Activated CD8-positive, alpha-beta T cell treated with anti-CD3 and anti-CD28 coated beads for 36 hours (primary cell): ENCODE measurements at regions not wholly inside any gene's neighbourhood (a gene's known extent, or its start where the extent isn't known, plus 50 kb on each side); places are given as distances from the start of the nearest gene placed in this dataset.

Experiments
- ATAC-seq: fragments of 200-7000 bp; cut with Tn5 transposase; one replicate; pipeline ENCODE4 v1.10.0; 2021; ENCODE audit warnings: mild to moderate bottlenecking, moderate library complexity
- CTCF ChIA-PET: fragments of 350-600 bp; sonication (Branson Sonifier 250); formaldehyde crosslinking; loops from one replicate; lab custom pipeline; 2021; ENCODE audit warnings: antibody characterized with exemption; lab: Charles Lee
- POLR2A ChIA-PET: fragments of 350-600 bp; sonication (Branson Sonifier 250); formaldehyde crosslinking; loops from one replicate; lab custom pipeline; 2021; ENCODE audit warnings: antibody characterized with exemption; lab: Charles Lee
- DNase-seq: peaks from one replicate; pipeline ENCODE4 v3.0.0-alpha.2; 2020
- H3K27ac Mint-ChIP-seq: one replicate; pipeline ENCODE4 v1.8.0; 2021; ENCODE audit warnings: mild to moderate bottlenecking, mixed read lengths
- H3K27me3 Mint-ChIP-seq: one replicate; pipeline ENCODE4 v1.8.0; 2021; ENCODE audit warnings: mixed read lengths
- H3K36me3 Mint-ChIP-seq: one replicate; pipeline ENCODE4 v1.8.0; 2021; ENCODE audit warnings: low read depth, mixed read lengths
- H3K4me1 Mint-ChIP-seq: one replicate; pipeline ENCODE4 v1.8.0; 2021; ENCODE audit warnings: low read depth, mixed read lengths
- H3K4me3 Mint-ChIP-seq: one replicate; pipeline ENCODE4 v1.8.0; 2021; ENCODE audit warnings: mild to moderate bottlenecking, moderate library complexity, mixed read lengths
- H3K9me3 Mint-ChIP-seq: one replicate; pipeline ENCODE4 v1.8.0; 2021; ENCODE audit warnings: mixed read lengths
- intact Hi-C: fragments of 100-400 bp; cut with micrococcal nuclease; formaldehyde crosslinking; loops from one replicate; pipeline ENCODE4 v1.10.0; 2022
- TF ChIP-seq, protein P1 (sequence below): fragments of 200-600 bp; IDR thresholded peaks from one replicate; pipeline ENCODE4 v1.8.0; 2022; ENCODE audit warnings: antibody characterized with exemption, mild to moderate bottlenecking

GRCh38 chr5:2607598-2607997 is 143.9 kb downstream of the IRX2 start:
- DNase-seq (no peak), ATAC-seq (no peak)
- TF ChIP-seq, protein P1, sequence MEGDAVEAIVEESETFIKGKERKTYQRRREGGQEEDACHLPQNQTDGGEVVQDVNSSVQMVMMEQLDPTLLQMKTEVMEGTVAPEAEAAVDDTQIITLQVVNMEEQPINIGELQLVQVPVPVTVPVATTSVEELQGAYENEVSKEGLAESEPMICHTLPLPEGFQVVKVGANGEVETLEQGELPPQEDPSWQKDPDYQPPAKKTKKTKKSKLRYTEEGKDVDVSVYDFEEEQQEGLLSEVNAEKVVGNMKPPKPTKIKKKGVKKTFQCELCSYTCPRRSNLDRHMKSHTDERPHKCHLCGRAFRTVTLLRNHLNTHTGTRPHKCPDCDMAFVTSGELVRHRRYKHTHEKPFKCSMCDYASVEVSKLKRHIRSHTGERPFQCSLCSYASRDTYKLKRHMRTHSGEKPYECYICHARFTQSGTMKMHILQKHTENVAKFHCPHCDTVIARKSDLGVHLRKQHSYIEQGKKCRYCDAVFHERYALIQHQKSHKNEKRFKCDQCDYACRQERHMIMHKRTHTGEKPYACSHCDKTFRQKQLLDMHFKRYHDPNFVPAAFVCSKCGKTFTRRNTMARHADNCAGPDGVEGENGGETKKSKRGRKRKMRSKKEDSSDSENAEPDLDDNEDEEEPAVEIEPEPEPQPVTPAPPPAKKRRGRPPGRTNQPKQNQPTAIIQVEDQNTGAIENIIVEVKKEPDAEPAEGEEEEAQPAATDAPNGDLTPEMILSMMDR, result no peak
- Mint-ChIP-seq H3K9me3 (peaks cover 2% of the 10 kb centered on the region), H3K27me3 (no peaks in the 10 kb centered on the region), H3K27ac (no peak overlapping the region), H3K36me3 (no peaks in the 10 kb centered on the region), H3K4me3 (no peak overlapping the region), H3K4me1 (no peaks in the 10 kb centered on the region)
- ChIA-PET CTCF (no interaction called here), POLR2A (no interaction called here)
- intact Hi-C loops, result no loop called here

- ChIA-PET CTCF (no interaction called here), POLR2A (no interaction called here)
- H3K36me3 Mint-ChIP-seq, result no peaks in the 10 kb centered on the region
- no peak overlapping the region for H3K27ac Mint-ChIP-seq
- ATAC-seq (no peak), DNase-seq (no peak)
- H3K4me3 Mint-ChIP-seq, result no peak overlapping the region
- intact Hi-C loops, result no loop called here
- TF ChIP-seq, protein P1, result no peak
- H3K27me3 Mint-ChIP-seq, result no peaks in the 10 kb centered on the region
- H3K9me3 Mint-ChIP-seq, result no peaks in the 10 kb centered on the region
- H3K4me1 Mint-ChIP-seq, result no peaks in the 10 kb centered on the region
Observed at GRCh38 chr5:2603272-2603575, 148.3 kb downstream of the IRX2 start.

DNA sequence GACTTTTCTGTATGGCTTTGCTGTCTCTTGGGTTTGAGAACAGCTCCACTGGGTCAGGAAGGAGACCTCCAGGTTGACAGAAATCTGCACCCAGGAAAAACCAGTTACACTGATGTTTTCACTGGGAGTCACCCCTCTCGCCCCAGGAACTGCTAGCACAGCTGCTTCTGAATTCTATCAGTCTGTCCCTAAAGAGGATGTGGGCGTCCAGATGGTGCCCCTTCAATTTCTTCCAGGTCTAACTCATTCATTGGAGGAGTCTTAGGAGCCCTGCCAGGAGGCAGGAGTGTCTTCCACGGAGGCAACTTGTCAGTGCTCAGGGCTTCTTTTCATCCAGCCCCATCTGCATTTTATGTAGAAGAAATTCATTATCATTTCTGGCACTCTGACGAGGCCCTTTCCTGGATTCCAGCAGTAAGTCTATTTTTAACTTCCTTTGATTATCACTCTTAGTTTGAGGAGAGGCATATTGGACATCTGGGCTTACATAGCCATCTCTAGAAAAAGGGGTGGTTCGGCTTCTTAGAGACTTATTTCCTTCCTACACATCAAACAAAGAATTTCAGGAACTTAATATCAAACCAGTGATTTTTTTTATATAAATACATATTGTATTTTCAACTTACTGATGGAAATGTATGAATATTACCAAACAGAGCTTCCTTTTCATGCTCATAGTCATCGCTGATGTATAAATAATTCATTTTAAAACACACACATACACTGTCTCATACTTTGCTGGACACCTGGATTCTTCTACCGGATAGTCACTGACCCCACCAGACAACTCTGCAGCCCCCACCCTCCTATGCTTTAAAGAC is 148.8 kb downstream of the IRX2 start:
- POLR2A ChIA-PET, result no interaction called here
- no peaks in the 10 kb centered on the region for H3K27me3 Mint-ChIP-seq
- H3K27ac Mint-ChIP-seq, result no peak overlapping the region

GRCh38 chr5:2598503-2598902 is 153.0 kb downstream of the IRX2 start:
- Mint-ChIP-seq H3K27me3 (no peaks in the 10 kb centered on the region), H3K27ac (no peak overlapping the region), H3K4me1 (no peaks in the 10 kb centered on the region), H3K9me3 (no peaks in the 10 kb centered on the region), H3K4me3 (no peak overlapping the region), H3K36me3 (no peaks in the 10 kb centered on the region)
- TF ChIP-seq, protein P1, result no peak
- POLR2A ChIA-PET, result no interaction called here
- DNase-seq, result no peak
- intact Hi-C loops, result no loop called here
- ATAC-seq, result no peak
- CTCF ChIA-PET, result no interaction called here

More for the DNA sequence above, 148.8 kb downstream of the IRX2 start:
- H3K9me3 Mint-ChIP-seq, result no peaks in the 10 kb centered on the region
- H3K4me1 Mint-ChIP-seq, result no peaks in the 10 kb centered on the region
- ATAC-seq (no peak), DNase-seq (no peak)
- TF ChIP-seq, protein P1, result no peak
- CTCF ChIA-PET, result no interaction called here
- H3K4me3 Mint-ChIP-seq, result no peak overlapping the region
- intact Hi-C loops, result no loop called here
- H3K36me3 Mint-ChIP-seq, result no peaks in the 10 kb centered on the region

- Mint-ChIP-seq H3K27me3 (no peaks in the 10 kb centered on the region), H3K36me3 (no peaks in the 10 kb centered on the region), H3K4me3 (no peak overlapping the region), H3K9me3 (no peaks in the 10 kb centered on the region), H3K4me1 (no peaks in the 10 kb centered on the region), H3K27ac (no peak overlapping the region)
- intact Hi-C loops, result no loop called here
- TF ChIP-seq, protein P1, result no peak
- ChIA-PET POLR2A (no interaction called here), CTCF (no interaction called here)
- DNase-seq, result no peak
- ATAC-seq, result no peak
Observed at GRCh38 chr5:2594701-2595100, 156.8 kb downstream of the IRX2 start.
